Fibroblast of the aortic adventitia (primary cell): ENCODE measurements at regions not wholly inside any gene's neighbourhood (a gene's known extent, or its start where the extent isn't known, plus 50 kb on each side); places are given as distances from the start of the nearest gene placed in this dataset.

Experiments used
- DNase-seq: peaks from one replicate; pipeline ENCODE4 v3.0.0-alpha.2; 2010; ENCODE audit warnings: low read depth
- H3K4me3 ChIP-seq: 2 replicates; pipeline ENCODE4 v1.5.1; 2011; ENCODE audit warnings: low read depth, mild to moderate bottlenecking, control low read depth, low read length, moderate library complexity
- TF ChIP-seq, protein P1 (sequence below): IDR thresholded peaks from 2 replicates; pipeline ENCODE4 v1.5.1; 2011; ENCODE audit warnings: mild to moderate bottlenecking, low read length, control low read depth, inconsistent platforms; ENCODE audit not compliant: insufficient read depth

DNA sequence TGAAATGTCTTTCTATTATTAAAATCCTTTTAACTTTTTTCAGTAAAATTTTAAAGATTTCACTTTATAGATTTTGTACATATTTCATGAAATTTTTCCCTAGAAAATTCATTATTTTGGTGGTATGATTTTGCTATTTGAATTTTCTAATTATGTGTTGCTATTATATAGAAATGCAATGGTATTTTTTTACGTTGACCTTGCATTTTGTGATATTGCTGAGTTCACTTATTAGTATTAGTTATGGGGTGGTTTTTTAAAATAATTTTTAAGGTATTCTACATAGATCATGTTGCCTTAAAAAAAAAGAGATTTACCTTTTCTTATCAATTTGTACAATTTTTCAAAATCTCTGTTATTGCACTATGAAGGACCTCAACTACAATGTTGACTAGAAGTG is 458.3 kb downstream of the TLE1 start:
- H3K4me3 ChIP-seq = no peak overlapping the region
- TF ChIP-seq, protein P1, sequence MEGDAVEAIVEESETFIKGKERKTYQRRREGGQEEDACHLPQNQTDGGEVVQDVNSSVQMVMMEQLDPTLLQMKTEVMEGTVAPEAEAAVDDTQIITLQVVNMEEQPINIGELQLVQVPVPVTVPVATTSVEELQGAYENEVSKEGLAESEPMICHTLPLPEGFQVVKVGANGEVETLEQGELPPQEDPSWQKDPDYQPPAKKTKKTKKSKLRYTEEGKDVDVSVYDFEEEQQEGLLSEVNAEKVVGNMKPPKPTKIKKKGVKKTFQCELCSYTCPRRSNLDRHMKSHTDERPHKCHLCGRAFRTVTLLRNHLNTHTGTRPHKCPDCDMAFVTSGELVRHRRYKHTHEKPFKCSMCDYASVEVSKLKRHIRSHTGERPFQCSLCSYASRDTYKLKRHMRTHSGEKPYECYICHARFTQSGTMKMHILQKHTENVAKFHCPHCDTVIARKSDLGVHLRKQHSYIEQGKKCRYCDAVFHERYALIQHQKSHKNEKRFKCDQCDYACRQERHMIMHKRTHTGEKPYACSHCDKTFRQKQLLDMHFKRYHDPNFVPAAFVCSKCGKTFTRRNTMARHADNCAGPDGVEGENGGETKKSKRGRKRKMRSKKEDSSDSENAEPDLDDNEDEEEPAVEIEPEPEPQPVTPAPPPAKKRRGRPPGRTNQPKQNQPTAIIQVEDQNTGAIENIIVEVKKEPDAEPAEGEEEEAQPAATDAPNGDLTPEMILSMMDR = no peak
- no peak for DNase-seq

DNA sequence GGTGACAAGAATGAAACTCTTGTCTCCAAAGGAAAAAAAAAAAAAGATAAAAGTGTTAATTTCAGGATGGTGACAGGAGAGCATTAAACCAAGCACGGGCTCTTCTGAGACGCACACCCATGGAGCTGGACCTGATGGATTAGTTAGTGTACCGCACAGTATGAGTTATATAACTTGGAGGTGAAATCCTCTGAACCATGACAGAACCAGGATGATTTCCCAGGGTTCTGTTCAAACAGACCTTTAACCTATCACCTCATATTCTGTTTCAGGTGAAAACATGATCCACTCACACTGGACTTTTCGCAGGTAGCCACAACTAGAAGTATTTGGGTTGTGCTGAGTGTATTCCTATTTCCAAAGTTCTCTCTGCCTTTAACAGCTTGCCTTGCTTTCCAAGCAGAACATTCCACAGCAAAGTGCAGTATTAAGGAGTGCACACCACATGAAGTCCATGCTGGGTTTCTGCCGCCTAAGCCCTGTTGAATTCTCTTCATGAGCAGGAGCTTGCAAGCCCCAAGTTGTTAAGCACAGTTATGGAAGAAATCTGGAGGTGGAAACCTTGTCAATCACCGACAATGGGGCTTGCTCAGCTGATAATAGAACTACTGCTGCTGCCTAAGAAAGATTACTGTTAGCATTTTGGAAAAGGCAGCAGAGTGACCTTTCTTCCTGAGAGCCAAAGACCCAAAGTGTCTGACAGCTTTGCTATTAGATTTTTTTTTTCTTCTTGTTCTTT is 461.7 kb downstream of the TLE1 start:
- TF ChIP-seq, protein P1 = no peak
- DNase-seq = no peak
- no peak overlapping the region for H3K4me3 ChIP-seq

DNA sequence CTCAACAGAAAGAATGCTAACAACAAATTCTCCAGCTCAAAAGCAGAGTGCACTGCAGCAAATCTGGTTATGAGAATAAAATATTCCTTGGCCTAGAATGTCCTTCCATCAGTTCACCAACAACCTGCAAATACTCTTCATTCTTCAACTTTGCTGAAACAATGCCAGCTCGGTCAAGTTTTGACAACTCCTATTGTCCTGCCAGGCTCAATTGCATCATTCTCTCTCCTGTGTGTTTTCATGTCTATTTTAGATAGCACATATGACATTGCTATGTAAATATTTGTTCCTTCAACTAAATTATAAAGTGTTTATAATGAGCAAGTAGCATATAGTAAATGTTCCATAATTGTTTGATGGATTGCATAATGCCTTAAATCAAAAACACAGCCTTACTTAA is 463.8 kb downstream of the TLE1 start:
- TF ChIP-seq, protein P1 = no peak
- H3K4me3 ChIP-seq = no peak overlapping the region
- DNase-seq = no peak

DNA sequence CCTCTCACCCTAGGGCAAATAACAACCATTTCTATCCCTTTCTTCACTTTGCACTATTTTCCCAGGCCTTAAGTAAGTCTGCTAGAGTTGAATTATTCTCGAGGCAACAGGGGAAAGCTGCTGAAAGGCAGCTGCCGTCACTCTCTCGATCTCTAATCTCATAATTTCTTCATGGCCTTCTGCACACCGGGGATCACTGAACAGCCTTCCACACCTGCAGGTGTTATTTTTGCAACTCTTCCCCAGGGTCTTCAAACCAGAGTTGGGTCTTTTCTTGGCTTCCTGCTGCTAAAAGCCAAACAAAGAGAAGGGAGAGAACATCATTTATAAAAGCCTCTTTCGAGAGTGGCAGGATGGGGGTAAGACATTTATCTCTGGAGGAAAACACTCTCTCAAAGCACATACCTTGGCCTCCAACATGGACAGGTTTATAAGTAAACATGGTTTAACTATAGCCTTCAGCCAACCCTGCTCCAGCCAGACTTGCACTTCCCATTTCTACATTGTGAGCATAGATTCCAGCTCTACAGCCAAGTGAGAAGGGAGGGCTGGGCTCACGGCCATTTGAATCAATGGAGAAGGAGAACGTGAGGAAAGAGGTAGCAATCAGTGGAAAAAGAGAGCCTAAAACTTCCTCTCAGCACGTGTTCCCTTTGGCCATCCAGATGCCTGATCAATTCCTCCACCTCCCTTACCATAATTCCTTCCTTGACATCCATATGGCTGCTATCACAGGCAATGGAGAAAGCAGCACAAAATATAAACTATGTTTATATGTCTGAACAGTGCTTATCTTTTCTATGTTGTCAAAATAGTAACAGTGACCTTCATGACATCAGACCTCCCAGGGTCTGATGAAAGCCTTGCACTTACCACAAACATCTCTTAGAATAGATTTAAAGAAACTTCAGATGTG is 464.9 kb downstream of the TLE1 start:
- TF ChIP-seq, protein P1 = no peak
- DNase-seq = no peak
- no peak overlapping the region for H3K4me3 ChIP-seq

DNA sequence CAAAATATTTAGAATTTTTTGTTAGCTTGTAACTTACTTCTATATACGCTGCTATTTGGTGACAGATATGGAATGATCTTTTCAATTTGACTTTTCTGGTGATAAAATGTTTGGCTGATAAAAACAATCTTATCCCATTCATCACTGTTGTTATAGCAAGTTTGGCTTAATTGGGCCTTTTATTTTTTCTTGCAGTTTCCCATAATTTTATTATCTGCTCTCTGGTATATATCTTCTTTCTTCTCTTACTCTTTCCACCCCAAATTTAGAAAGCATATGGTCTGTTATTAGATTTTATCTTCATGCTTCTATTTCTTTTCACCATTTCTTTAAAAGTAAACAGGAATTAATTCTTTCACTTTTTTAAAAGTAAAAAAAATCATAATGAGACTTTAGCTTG is 474.4 kb downstream of the TLE1 start:
- no peak for DNase-seq
- TF ChIP-seq, protein P1 = no peak

DNA sequence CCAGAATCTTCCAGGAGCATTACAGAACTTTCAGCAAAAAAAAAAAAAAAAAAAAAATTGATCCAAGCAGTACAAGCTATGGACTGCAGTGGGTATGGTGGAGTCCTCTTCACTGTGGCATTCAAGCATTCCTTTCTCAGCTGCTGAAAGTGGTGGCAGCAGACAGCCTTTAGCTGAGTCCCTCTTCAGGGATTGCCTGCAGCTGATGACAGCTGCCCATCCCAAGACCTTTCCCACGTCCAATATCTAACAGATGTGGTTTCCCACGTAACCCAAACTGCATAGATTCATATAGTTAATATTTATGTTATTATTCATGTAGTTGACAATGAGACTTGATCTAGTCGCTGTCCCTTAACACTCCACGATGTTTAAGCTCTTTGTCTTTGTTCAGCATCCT is 475.9 kb downstream of the TLE1 start:
- DNase-seq = no peak
- no peak overlapping the region for H3K4me3 ChIP-seq
- TF ChIP-seq, protein P1 = no peak

More for the DNA sequence above, 474.4 kb downstream of the TLE1 start:
- H3K4me3 ChIP-seq = no peak overlapping the region
